Fibroblast of skin of abdomen (primary cell): ENCODE measurements at regions not wholly inside any gene's neighbourhood (a gene's known extent, or its start where the extent isn't known, plus 50 kb on each side); places are given as distances from the start of the nearest gene placed in this dataset.

ENCODE experiments used
- DNase-seq: peaks from one replicate; pipeline ENCODE4 v3.0.0-alpha.2; 2013

- peak; percentile 88 for DNase-seq
These were observed 379.6 kb downstream of the LRIG3 start for GRCh38 chr12:58540480-58541299.

GRCh38 chr12:58541300-58541690, 379.0 kb downstream of the LRIG3 start:
- DNase-seq = peak; percentile 72

DNA sequence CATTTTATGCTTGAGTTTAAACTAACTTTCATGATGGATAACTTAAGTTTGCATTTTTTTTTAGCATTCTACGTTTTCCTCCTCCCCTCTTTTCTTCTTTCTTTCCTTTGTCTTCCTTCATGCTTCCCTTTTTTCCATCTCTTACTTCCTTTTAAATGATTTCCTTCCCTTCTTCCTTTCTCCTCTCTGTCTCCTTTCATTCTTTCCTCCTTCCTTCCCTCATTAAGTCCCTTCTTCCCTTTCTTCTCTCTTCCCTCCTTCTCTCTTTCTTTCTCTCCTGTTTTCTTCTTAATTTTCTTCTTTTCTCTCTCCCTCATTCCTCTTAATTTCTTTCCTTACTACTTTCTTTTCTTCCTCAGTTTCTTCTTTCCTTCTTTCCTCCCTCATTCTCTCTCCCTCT, 376.0 kb downstream of the LRIG3 start:
- DNase-seq = no peak

GRCh38 chr12:58547217-58547616, 373.1 kb downstream of the LRIG3 start:
- DNase-seq = no peak

GRCh38 chr12:58548801-58549200, 371.5 kb downstream of the LRIG3 start:
- no peak for DNase-seq

- no peak for DNase-seq
These were observed 365.7 kb downstream of the LRIG3 start for GRCh38 chr12:58554522-58555157.

GRCh38 chr12:58557171-58557570, 363.1 kb downstream of the LRIG3 start:
- peak; percentile 79 for DNase-seq

DNA sequence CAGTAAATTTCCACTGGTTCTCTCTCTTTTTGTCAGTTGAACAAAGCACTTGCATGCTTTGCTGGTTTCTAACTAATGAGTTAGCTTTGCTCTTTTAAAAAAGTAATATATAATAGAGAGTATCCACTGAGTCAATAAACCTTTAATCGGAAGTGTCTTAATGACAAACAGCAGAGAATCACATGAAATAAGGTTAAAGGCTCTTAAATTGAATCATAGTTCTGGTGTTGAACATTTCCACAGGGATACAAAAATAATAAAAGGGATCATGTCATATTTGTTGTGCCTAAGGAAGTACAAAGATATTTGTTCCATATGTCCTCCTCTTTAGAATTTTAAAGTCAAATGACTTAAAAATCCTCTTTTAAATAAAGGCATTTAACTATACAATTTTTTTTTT, 362.6 kb downstream of the LRIG3 start:
- no peak for DNase-seq

DNA sequence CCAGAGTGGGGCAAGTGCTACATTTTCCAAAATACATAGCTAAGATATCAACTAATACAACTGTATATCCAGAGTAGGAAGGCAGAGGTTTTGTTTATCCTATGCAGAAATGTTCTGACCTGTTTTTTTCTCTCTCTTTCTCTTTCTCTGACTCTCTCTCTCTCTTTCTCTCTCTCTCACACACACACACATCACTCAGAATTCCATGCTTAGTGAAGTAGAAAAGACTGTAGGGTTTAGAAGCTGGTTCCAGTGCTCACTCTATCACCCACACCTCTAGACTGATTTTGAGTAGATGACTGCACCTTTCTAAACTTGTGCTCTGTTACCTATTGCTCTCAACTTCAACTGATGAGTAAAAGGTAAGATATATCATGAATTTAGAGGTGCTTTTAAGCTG, 356.7 kb downstream of the LRIG3 start:
- DNase-seq = no peak

- DNase-seq = peak; percentile 72
These were observed 355.6 kb downstream of the LRIG3 start for GRCh38 chr12:58564721-58565120.

DNA sequence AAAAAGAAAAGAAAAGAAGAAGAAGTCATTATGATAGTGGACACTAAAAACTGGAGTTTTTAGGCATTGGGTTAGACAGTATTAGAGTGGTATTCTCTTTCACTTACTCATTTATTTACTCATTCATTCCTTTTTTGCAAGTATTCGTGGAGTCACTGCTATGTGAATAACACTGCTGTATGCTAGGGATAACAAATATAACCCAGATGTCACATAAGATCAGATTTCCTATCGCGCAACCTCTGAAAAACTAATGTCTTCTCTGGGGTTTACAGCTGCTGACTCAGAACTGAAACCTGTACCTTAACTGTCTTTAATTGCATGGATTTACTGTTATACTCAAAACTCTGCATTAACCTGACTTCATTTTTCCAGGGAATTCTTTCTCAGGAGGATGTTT, 353.7 kb downstream of the LRIG3 start:
- DNase-seq = peak; percentile 94

DNA sequence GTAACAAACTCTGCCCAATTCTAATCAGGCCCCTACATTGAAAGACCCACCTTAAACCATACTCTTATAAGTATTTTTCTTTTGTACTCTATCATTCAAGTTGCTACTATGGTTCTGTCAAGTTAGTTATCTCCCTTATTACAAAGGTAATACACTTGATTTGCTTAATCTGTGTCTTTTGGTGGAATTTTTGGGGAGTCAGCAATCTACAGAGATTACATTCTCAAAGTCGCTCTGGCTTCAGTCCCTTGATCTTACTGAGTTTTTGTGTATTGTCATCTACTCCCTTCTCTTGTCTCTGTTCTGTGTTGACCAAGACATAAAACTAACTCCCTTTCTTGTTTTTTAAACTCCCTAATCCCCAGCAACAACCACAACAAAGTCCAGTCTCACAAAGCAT, 353.1 kb downstream of the LRIG3 start:
- no peak for DNase-seq

GRCh38 chr12:58570411-58570810, 349.9 kb downstream of the LRIG3 start:
- peak; percentile 53 for DNase-seq

GRCh38 chr12:58575256-58575655, 345.0 kb downstream of the LRIG3 start:
- peak; percentile 68 for DNase-seq

GRCh38 chr12:58576081-58576480, 344.2 kb downstream of the LRIG3 start:
- no peak for DNase-seq

- no peak for DNase-seq
These were observed 343.4 kb downstream of the LRIG3 start for GRCh38 chr12:58576916-58577315.

DNA sequence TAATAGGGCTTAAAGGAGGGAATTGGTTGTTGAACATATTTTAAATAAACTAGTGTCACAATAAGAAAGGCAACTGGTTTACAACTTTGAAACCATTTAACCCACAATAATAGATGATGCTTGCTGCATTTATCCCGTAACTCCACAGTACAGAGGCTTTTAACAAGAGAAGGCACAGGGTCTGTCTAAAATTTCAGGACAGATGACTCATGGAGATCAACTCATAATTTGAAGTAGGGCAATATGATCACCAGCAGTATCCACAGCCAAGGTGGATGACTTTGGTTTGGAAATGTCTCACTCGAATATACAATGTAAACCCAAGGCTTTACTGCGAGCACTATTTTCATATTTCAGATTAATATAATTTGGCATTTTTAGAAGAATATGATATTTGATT, 340.2 kb downstream of the LRIG3 start:
- DNase-seq = no peak

- no peak for DNase-seq
These were observed 336.8 kb downstream of the LRIG3 start for GRCh38 chr12:58583529-58583928.

- no peak for DNase-seq
These were observed 336.4 kb downstream of the LRIG3 start for GRCh38 chr12:58583940-58584339.

DNA sequence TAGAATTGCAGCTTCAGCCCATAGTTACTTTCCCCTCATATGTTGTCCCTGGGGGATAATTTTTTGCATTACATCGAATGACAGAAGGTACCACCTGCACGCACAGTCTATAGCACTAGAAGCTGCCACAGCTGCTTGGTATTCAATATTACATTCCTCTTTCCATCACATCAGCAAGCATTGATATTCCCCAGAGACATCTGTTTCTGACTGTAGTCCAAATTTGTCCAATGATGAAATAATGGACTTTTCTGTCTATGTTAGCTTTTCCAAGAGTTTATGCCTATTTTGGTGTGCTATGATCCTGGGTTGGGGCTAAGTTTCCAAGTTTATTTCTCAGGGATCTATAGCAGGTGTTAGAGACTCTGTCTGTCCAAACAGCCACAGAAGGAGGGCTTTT, 335.4 kb downstream of the LRIG3 start:
- peak; percentile 60 for DNase-seq

GRCh38 chr12:58586762-58587161, 333.5 kb downstream of the LRIG3 start:
- DNase-seq = no peak

GRCh38 chr12:58588770-58589169, 331.5 kb downstream of the LRIG3 start:
- peak; percentile 55 for DNase-seq

DNA sequence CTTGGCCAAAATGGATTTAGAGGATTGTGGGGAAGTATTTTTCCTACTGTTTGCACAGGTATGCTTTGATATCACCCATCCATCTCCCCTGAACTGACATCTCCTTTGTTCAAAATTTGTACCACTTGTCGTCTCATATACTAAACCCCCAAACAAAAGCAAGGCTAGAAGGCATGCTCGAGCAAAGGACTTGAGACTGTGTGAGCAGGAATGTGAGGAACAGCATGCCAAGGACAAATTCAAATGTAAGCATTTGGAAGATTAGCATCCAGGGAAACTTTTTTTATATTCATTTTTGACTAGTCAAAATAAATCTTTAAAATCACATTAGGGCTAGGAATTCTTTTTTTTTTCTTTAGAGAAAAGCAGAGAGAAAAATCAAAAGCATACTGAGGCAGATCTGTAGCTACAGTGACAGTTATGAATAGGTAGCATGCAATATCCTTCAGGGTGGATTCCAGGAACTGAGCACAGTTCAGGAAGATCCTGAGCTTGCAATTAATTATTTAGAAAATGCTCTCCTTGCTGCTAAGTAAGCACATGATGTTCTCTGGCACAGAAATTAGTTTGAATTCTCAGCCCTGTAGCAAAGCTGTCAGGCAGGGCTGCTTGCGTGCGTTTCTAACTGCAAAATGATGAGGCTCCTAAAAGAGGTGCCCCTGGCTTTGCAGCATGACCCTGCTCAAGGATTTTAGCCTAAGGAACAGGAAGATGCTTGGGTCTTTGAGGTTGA, 327.7 kb downstream of the LRIG3 start:
- DNase-seq = no peak
